Type B pancreatic cell (in vitro differentiated cells): ENCODE measurements at regions not wholly inside any gene's neighbourhood (a gene's known extent, or its start where the extent isn't known, plus 50 kb on each side); places are given as distances from the start of the nearest gene placed in this dataset.

ENCODE experiments used
- DNase-seq: peaks from one replicate; pipeline ENCODE4 v3.0.0; 2021; ENCODE audit warnings: mixed read lengths; ENCODE audit not compliant: unreplicated experiment; ENCODE audit errors: extremely low spot score
- H3K27ac Mint-ChIP-seq: 2 replicates; pipeline ENCODE4 v1.8.0; 2021; ENCODE audit warnings: mild to moderate bottlenecking, mixed read lengths
- H3K27me3 Mint-ChIP-seq: 2 replicates; pipeline ENCODE4 v1.8.0; 2021; ENCODE audit warnings: mixed read lengths
- H3K36me3 Mint-ChIP-seq: 2 replicates; pipeline ENCODE4 v1.8.0; 2021; ENCODE audit warnings: mixed read lengths
- H3K4me1 Mint-ChIP-seq: one replicate; pipeline ENCODE4 v1.8.0; 2021; ENCODE audit warnings: mixed read lengths; ENCODE audit not compliant: unreplicated experiment
- H3K4me3 Mint-ChIP-seq: 2 replicates; pipeline ENCODE4 v1.8.0; 2021; ENCODE audit warnings: mild to moderate bottlenecking, mixed read lengths
- H3K9me3 Mint-ChIP-seq: 2 replicates; pipeline ENCODE4 v1.8.0; 2021; ENCODE audit warnings: mixed read lengths
- TF ChIP-seq, protein P1 (sequence below): fragments of 200-600 bp; sonication (generic); conservative IDR thresholded peaks from 2 replicates; pipeline ENCODE4 v1.5.0; 2021; ENCODE audit warnings: antibody characterized with exemption, mild to moderate bottlenecking

- Mint-ChIP-seq H3K4me3 (no peak overlapping the region), H3K9me3 (no peaks in the 10 kb centered on the region), H3K27me3 (no peaks in the 10 kb centered on the region), H3K36me3 (peaks cover 4% of the 10 kb centered on the region), H3K27ac (no peak overlapping the region), H3K4me1 (peaks cover 11% of the 10 kb centered on the region)
- DNase-seq = no peak
- TF ChIP-seq, protein P1, sequence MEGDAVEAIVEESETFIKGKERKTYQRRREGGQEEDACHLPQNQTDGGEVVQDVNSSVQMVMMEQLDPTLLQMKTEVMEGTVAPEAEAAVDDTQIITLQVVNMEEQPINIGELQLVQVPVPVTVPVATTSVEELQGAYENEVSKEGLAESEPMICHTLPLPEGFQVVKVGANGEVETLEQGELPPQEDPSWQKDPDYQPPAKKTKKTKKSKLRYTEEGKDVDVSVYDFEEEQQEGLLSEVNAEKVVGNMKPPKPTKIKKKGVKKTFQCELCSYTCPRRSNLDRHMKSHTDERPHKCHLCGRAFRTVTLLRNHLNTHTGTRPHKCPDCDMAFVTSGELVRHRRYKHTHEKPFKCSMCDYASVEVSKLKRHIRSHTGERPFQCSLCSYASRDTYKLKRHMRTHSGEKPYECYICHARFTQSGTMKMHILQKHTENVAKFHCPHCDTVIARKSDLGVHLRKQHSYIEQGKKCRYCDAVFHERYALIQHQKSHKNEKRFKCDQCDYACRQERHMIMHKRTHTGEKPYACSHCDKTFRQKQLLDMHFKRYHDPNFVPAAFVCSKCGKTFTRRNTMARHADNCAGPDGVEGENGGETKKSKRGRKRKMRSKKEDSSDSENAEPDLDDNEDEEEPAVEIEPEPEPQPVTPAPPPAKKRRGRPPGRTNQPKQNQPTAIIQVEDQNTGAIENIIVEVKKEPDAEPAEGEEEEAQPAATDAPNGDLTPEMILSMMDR = no peak
These were observed 139.8 kb downstream of the KATNIP start for GRCh38 chr16:27689711-27690110.

DNA sequence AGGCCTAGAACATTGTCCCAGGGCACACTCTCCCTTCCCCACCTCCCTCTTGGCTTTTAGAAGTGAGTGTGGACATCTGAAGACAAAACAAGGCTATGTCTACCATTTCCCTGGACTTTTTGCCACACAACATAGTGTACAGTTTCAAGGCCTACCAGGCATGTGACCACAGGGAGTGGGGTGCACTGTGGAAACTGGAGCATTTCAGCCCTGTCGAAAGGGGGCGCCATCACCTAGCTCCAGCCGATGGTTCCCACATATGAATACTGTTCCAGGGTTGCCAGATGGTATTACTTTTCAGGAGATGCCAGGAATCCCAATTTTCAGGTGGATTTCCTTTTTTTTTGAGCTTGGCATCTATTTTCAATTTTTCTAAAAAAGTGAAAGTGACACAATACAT, 140.7 kb downstream of the KATNIP start:
- Mint-ChIP-seq H3K4me1 (peaks cover 9% of the 10 kb centered on the region), H3K27ac (no peak overlapping the region)

GRCh38 chr16:27691721-27692120, 141.8 kb downstream of the KATNIP start:
- no peaks in the 10 kb centered on the region for H3K9me3 Mint-ChIP-seq
- no peak overlapping the region for H3K27ac Mint-ChIP-seq
- DNase-seq = no peak
- no peaks in the 10 kb centered on the region for H3K27me3 Mint-ChIP-seq
- H3K4me1 Mint-ChIP-seq = peaks cover 5% of the 10 kb centered on the region
- H3K4me3 Mint-ChIP-seq = no peak overlapping the region
- H3K36me3 Mint-ChIP-seq = peaks cover 7% of the 10 kb centered on the region
- TF ChIP-seq, protein P1 = no peak

More for the DNA sequence above, 140.7 kb downstream of the KATNIP start:
- Mint-ChIP-seq H3K4me3 (no peak overlapping the region), H3K36me3 (peaks cover 4% of the 10 kb centered on the region), H3K27me3 (no peaks in the 10 kb centered on the region), H3K9me3 (no peaks in the 10 kb centered on the region)
- TF ChIP-seq, protein P1 = peak; percentile 70
- DNase-seq = no peak

DNA sequence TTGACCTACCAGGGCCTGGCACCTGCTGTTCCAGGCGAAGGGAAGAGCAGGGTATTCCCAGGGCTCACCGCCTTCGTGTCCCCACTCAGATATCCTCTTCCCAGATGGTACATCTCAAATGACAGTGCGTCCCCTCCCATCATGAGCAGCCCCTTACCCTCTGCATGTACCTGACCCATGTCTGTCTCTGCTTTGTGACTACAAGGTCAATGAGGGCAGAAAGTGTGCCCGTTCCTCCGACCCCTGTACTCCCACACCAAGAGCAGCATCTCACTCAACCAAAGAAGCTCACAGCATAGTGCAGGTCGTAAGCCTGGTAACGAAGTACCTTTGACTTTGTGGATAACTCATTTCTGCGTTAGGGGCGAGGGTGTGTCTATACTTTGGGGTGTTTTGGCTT, 142.6 kb downstream of the KATNIP start:
- Mint-ChIP-seq H3K36me3 (peaks cover 11% of the 10 kb centered on the region), H3K9me3 (no peaks in the 10 kb centered on the region), H3K4me1 (peaks cover 5% of the 10 kb centered on the region)

DNA sequence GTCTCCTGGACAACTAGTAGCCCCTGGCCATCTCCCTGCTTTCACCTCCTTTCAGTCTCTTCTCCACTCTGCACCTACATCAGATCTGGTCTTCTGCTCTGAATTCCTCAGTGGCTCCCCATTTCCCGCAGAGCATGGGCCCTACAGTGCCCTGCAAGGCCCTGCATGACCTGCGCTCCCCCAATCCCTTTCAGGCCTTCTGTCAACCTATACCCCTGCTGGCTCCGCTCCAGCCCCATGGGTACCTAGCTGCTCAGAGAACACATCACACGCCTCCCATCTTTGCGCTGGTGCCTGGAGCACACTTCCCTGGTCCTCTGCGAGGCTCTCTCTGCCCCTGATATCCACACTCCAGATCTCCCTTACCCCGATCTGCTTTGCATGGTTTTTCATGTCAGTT, 145.2 kb downstream of the KATNIP start:
- peaks cover 19% of the 10 kb centered on the region for H3K36me3 Mint-ChIP-seq
- H3K9me3 Mint-ChIP-seq = no peaks in the 10 kb centered on the region
- H3K27ac Mint-ChIP-seq = no peak overlapping the region
- H3K27me3 Mint-ChIP-seq = no peaks in the 10 kb centered on the region
- H3K4me3 Mint-ChIP-seq = no peak overlapping the region
- peaks cover 6% of the 10 kb centered on the region for H3K4me1 Mint-ChIP-seq
- TF ChIP-seq, protein P1 = no peak
- no peak for DNase-seq

More for the DNA sequence above, 142.6 kb downstream of the KATNIP start:
- Mint-ChIP-seq H3K27ac (no peak overlapping the region), H3K4me3 (no peak overlapping the region), H3K27me3 (no peaks in the 10 kb centered on the region)
- DNase-seq = no peak
- TF ChIP-seq, protein P1 = no peak

DNA sequence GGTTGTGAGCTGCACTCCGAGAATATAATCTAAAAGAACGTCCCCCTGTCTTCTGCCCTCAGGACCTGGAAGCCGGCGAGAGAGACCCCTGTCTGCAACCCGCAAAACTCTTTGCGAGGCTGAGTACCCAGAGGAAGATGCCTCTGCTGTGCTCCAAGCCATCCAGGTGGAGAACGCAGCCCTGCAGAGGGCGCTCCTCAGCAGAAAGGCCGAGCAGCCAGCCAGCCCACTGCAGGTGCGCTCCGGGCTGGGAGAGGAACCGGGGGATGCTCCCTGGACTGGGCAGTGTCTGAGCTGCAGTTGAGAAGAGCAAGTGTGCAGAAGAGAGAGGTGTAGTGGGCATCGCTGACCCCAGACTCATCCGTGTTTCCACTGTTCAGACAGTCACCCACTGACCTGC, 148.3 kb downstream of the KATNIP start:
- no peak for DNase-seq
- H3K27me3 Mint-ChIP-seq = no peaks in the 10 kb centered on the region
- no peak overlapping the region for H3K4me3 Mint-ChIP-seq
- H3K27ac Mint-ChIP-seq = no peak overlapping the region
- TF ChIP-seq, protein P1 = peak; percentile 62
- H3K9me3 Mint-ChIP-seq = no peaks in the 10 kb centered on the region
- H3K4me1 Mint-ChIP-seq = peaks cover 15% of the 10 kb centered on the region
- peaks cover 15% of the 10 kb centered on the region for H3K36me3 Mint-ChIP-seq
